ENCODE measurements at regions not wholly inside any gene's neighbourhood (a gene's known extent, or its start where the extent isn't known, plus 50 kb on each side); places are given as distances from the start of the nearest gene placed in this dataset.

DNA sequence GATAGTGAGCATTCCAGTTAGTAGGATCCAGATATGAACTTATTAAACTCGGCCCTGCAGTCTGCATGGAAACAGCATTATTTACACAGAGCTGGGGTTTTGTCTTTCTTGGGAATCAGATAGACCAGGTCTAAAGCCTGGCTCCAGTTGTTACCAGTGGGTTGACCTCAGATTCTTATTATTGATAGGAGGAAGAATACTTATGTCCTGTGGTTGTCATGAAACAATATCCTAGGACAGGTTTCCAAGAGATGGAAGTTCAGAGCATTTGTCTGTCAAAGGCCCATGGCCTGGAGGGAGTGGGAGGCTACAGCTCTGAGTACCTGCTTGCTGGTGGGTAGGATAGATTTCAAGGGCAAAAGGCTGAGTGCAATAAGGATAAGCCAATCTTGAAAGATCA is 129.2 kb downstream of the BOD1 start:
- TF ChIP-seq CTCF (IDR thresholded peaks at IDR 0.05; ENCODE audit: low read length) (no peak), EZH2 (IDR thresholded peaks at IDR 0.05; ENCODE audit: borderline replicate concordance, low read length) (no peak)

Measured in OCI-LY1 (cell line).